ENCODE measurements at regions not wholly inside any gene's neighbourhood (a gene's known extent, or its start where the extent isn't known, plus 50 kb on each side); places are given as distances from the start of the nearest gene placed in this dataset.

DNA sequence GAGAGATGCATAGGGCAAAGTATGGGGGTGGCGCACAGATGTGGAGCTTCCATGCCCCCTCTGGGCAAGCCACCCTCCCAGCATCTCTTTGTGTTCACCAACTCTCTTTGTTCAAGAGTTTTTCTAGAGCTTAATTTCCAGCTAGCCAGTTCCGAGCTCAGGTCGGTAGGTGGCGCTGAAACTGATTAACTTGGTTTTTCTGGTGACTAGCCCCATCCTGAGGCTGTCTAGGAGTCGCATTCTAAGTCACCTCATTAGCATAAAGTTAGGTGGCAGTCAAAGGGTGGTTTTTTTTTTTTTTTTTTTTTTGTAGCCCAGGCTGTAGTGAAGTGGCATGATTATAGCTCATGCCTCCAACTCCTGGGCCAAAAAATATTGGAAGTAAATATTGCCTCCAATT, 476.4 kb downstream of the KDM4C start:
- Histone ChIP-seq H3K9me3 (ENCODE audit: insufficient read depth, low read depth, low read length) (no peaks in the 10 kb centered on the region), H2BK120ac (ENCODE audit: insufficient read depth, low read length, poor library complexity) (no peak overlapping the region), H3K23ac (ENCODE audit: low read length) (no peak overlapping the region)

DNA sequence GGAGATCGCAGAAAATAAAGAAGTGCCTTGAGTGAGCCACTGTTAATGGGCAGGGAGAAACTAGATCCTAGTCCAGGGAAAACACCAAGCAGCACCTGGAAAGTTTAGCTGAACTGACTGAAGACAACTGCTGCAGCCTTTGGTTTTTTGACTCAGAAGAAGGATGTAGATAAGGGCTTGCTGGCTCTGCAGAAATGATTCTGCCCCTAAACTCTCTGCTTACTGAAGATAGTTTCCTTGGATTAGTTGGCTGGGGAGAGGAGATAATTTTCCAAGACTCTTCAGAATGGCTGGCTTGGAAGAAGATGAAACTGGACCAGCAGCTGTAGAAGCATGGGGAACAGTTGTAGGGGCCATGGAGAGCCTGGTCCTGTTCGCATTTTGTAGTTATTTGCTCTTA, 471.8 kb downstream of the KDM4C start:
- no peak overlapping the region for H3K23ac ChIP-seq (ENCODE audit: low read length)
- no CpG with 5 or more reads among the region's 2 CpGs for WGBS (ENCODE audit: extremely low coverage, insufficient coverage, insufficient read length)
- H2BK12ac ChIP-seq (ENCODE audit: low read length), result no peak overlapping the region
- no peaks in the 10 kb centered on the region for H3K4me1 ChIP-seq (ENCODE audit: control insufficient read depth in 1 of 2, insufficient read depth in 2 of 2, low read length in 2 of 2)
- DNase-seq, result no peak
- no peak overlapping the region for H2AK5ac ChIP-seq (ENCODE audit: low read length)
- no peaks in the 10 kb centered on the region for H3K79me1 ChIP-seq (ENCODE audit: low read length)
- no peak overlapping the region for H2BK5ac ChIP-seq (ENCODE audit: low read depth, low read length, poor library complexity)
- H3K18ac ChIP-seq (ENCODE audit: low read length), result no peak overlapping the region
- H3K27me3 ChIP-seq (ENCODE audit: insufficient read depth, low read length), result no peaks in the 10 kb centered on the region
- no peaks in the 10 kb centered on the region for H3K9me3 ChIP-seq (ENCODE audit: insufficient read depth, low read depth, low read length)
- no peak overlapping the region for H4K8ac ChIP-seq (ENCODE audit: low read depth, low read length)
- H3K4me2 ChIP-seq (ENCODE audit: low read length), result no peak overlapping the region
- H3K4me3 ChIP-seq (ENCODE audit: low read depth, low read length), result no peak overlapping the region
- no peak overlapping the region for H3K9ac ChIP-seq (ENCODE audit: low read length)
- no peaks in the 10 kb centered on the region for H3K36me3 ChIP-seq (ENCODE audit: control insufficient read depth in 1 of 2, insufficient read depth in 2 of 2, low read length in 2 of 2)
- no peak overlapping the region for H4K12ac ChIP-seq (ENCODE audit: low read depth, low read length)
- no peaks in the 10 kb centered on the region for H3K79me2 ChIP-seq (ENCODE audit: control insufficient read depth, insufficient read depth, low read length, poor library complexity)
- H3K27ac ChIP-seq (ENCODE audit: low read depth, low read length), result no peak overlapping the region
- no peak overlapping the region for H2BK120ac ChIP-seq (ENCODE audit: insufficient read depth, low read length, poor library complexity)
- no peak overlapping the region for H4K91ac ChIP-seq (ENCODE audit: low read depth, low read length)
- H2AFZ ChIP-seq (ENCODE audit: insufficient read depth, low read length, poor library complexity), result no peak overlapping the region
- H3K4ac ChIP-seq (ENCODE audit: low read depth, low read length), result no peak overlapping the region
- no peak overlapping the region for H3K14ac ChIP-seq (ENCODE audit: low read length)

More for the DNA sequence above, 476.4 kb downstream of the KDM4C start:
- Histone ChIP-seq H2BK12ac (ENCODE audit: low read length) (no peak overlapping the region), H3K27ac (ENCODE audit: low read depth, low read length) (no peak overlapping the region), H3K4ac (ENCODE audit: low read depth, low read length) (no peak overlapping the region), H4K91ac (ENCODE audit: low read depth, low read length) (no peak overlapping the region), H3K36me3 (ENCODE audit: control insufficient read depth in 1 of 2, insufficient read depth in 2 of 2, low read length in 2 of 2) (no peaks in the 10 kb centered on the region), H2AK5ac (ENCODE audit: low read length) (no peak overlapping the region), H3K79me1 (ENCODE audit: low read length) (peaks cover 2% of the 10 kb centered on the region), H3K79me2 (ENCODE audit: control insufficient read depth, insufficient read depth, low read length, poor library complexity) (no peaks in the 10 kb centered on the region), H3K4me3 (ENCODE audit: low read depth, low read length) (no peak overlapping the region), H3K4me1 (ENCODE audit: control insufficient read depth in 1 of 2, insufficient read depth in 2 of 2, low read length in 2 of 2) (peaks cover 9 to 11% of the 10 kb centered on the region in 2 experiments), H3K9ac (ENCODE audit: low read length) (no peak overlapping the region), H3K4me2 (ENCODE audit: low read length) (no peak overlapping the region), H2BK5ac (ENCODE audit: low read depth, low read length, poor library complexity) (no peak overlapping the region), H4K12ac (ENCODE audit: low read depth, low read length) (no peak overlapping the region), H3K27me3 (ENCODE audit: insufficient read depth, low read length) (no peaks in the 10 kb centered on the region), H3K18ac (ENCODE audit: low read length) (no peak overlapping the region), H2AFZ (ENCODE audit: insufficient read depth, low read length, poor library complexity) (no peak overlapping the region), H3K14ac (ENCODE audit: low read length) (no peak overlapping the region), H4K8ac (ENCODE audit: low read depth, low read length) (no peak overlapping the region)
- no CpG with 5 or more reads among the region's 5 CpGs for WGBS (ENCODE audit: extremely low coverage, insufficient coverage, insufficient read length)
- peak; percentile 36 to 73 for DNase-seq

DNA sequence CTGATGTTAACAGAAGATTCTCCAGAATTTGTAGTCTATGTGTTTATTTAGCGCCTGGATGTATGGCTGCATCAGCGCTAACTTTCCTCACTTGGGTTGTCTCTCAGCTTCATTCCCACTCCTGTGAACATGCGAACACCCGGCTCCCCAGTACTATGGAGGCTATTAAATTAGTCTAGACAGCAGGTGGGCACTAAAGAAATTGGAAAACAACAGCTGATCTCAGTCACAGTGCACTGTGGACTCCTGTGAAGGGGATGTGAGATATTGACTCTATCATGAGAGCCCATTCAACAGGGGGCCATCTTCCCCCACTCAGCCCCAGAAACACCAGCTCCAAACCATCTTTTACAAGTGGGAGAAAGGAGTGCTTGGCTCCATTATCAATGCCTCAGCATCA, 471.0 kb downstream of the KDM4C start:
- Histone ChIP-seq H4K8ac (ENCODE audit: low read depth, low read length) (no peak overlapping the region), H3K23ac (ENCODE audit: low read length) (no peak overlapping the region), H3K9ac (ENCODE audit: low read length) (no peak overlapping the region), H3K79me2 (ENCODE audit: control insufficient read depth, insufficient read depth, low read length, poor library complexity) (no peaks in the 10 kb centered on the region), H3K4ac (ENCODE audit: low read depth, low read length) (no peak overlapping the region), H2AFZ (ENCODE audit: insufficient read depth, low read length, poor library complexity) (no peak overlapping the region), H3K14ac (ENCODE audit: low read length) (no peak overlapping the region), H3K9me3 (ENCODE audit: insufficient read depth, low read depth, low read length) (no peaks in the 10 kb centered on the region), H3K4me1 (ENCODE audit: control insufficient read depth in 1 of 2, insufficient read depth in 2 of 2, low read length in 2 of 2) (no peaks in the 10 kb centered on the region), H3K4me2 (ENCODE audit: low read length) (no peak overlapping the region), H3K4me3 (ENCODE audit: low read depth, low read length) (no peak overlapping the region), H2BK5ac (ENCODE audit: low read depth, low read length, poor library complexity) (no peak overlapping the region), H3K27ac (ENCODE audit: low read depth, low read length) (no peak overlapping the region), H2AK5ac (ENCODE audit: low read length) (no peak overlapping the region), H3K18ac (ENCODE audit: low read length) (no peak overlapping the region), H3K79me1 (ENCODE audit: low read length) (no peaks in the 10 kb centered on the region), H3K36me3 (ENCODE audit: control insufficient read depth in 1 of 2, insufficient read depth in 2 of 2, low read length in 2 of 2) (no peaks in the 10 kb centered on the region), H3K27me3 (ENCODE audit: insufficient read depth, low read length) (no peaks in the 10 kb centered on the region), H2BK120ac (ENCODE audit: insufficient read depth, low read length, poor library complexity) (no peak overlapping the region), H4K91ac (ENCODE audit: low read depth, low read length) (no peak overlapping the region), H4K12ac (ENCODE audit: low read depth, low read length) (no peak overlapping the region), H2BK12ac (ENCODE audit: low read length) (no peak overlapping the region)
- no peak for DNase-seq
- no CpG with 5 or more reads among the region's 4 CpGs for WGBS (ENCODE audit: extremely low coverage, insufficient coverage, insufficient read length)

DNA sequence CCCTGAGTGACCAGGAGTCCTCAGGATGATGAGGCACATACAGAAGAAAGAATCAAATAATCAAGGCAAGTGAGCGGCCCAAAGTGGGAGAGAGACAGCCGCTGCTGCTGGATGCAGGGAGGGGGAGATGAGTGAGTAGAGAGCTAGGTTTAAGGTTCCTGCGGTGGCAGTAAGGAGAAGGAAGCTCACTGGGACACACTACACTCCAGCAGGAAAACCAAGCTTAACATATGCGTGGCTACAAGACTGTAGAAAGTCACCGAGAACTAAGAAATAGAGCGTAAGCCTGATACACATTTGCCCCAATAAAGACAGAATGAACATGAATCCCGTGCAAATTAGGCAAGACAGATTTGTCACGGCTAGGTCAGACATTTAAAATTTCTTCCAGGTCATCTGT, 470.2 kb downstream of the KDM4C start:
- H3K9ac ChIP-seq (ENCODE audit: low read length), result no peak overlapping the region
- no peaks in the 10 kb centered on the region for H3K79me1 ChIP-seq (ENCODE audit: low read length)
- H3K27me3 ChIP-seq (ENCODE audit: insufficient read depth, low read length), result no peaks in the 10 kb centered on the region
- WGBS (ENCODE audit: extremely low coverage, insufficient coverage, insufficient read length), result no CpG with 5 or more reads among the region's 8 CpGs
- H3K4me3 ChIP-seq (ENCODE audit: low read depth, low read length), result no peak overlapping the region
- H2BK120ac ChIP-seq (ENCODE audit: insufficient read depth, low read length, poor library complexity), result no peak overlapping the region
- no peak overlapping the region for H2BK5ac ChIP-seq (ENCODE audit: low read depth, low read length, poor library complexity)
- H2BK12ac ChIP-seq (ENCODE audit: low read length), result no peak overlapping the region
- no peaks in the 10 kb centered on the region for H3K4me1 ChIP-seq (ENCODE audit: control insufficient read depth in 1 of 2, insufficient read depth in 2 of 2, low read length in 2 of 2)
- no peaks in the 10 kb centered on the region for H3K9me3 ChIP-seq (ENCODE audit: insufficient read depth, low read depth, low read length)
- no peak overlapping the region for H3K4ac ChIP-seq (ENCODE audit: low read depth, low read length)
- H4K12ac ChIP-seq (ENCODE audit: low read depth, low read length), result no peak overlapping the region
- no peaks in the 10 kb centered on the region for H3K79me2 ChIP-seq (ENCODE audit: control insufficient read depth, insufficient read depth, low read length, poor library complexity)
- H3K4me2 ChIP-seq (ENCODE audit: low read length), result no peak overlapping the region
- no peak for DNase-seq
- no peak overlapping the region for H3K23ac ChIP-seq (ENCODE audit: low read length)
- no peak overlapping the region for H4K8ac ChIP-seq (ENCODE audit: low read depth, low read length)
- no peak overlapping the region for H2AK5ac ChIP-seq (ENCODE audit: low read length)
- no peak overlapping the region for H3K18ac ChIP-seq (ENCODE audit: low read length)
- H3K14ac ChIP-seq (ENCODE audit: low read length), result no peak overlapping the region
- no peaks in the 10 kb centered on the region for H3K36me3 ChIP-seq (ENCODE audit: control insufficient read depth in 1 of 2, insufficient read depth in 2 of 2, low read length in 2 of 2)
- no peak overlapping the region for H2AFZ ChIP-seq (ENCODE audit: insufficient read depth, low read length, poor library complexity)
- no peak overlapping the region for H4K91ac ChIP-seq (ENCODE audit: low read depth, low read length)
- no peak overlapping the region for H3K27ac ChIP-seq (ENCODE audit: low read depth, low read length)

All from trophoblast cell (in vitro differentiated cells and primary cell).